ENCODE measurements at regions not wholly inside any gene's neighbourhood (a gene's known extent, or its start where the extent isn't known, plus 50 kb on each side); places are given as distances from the start of the nearest gene placed in this dataset.
A peak's percentile ranks its signal among the peaks of the same experiment; 100 is the strongest.

GRCh38 chr12:100741084-100741711 is 53.4 kb upstream of the ANO4 start:
- peak; percentile 63 for DNase-seq

GRCh38 chr12:100743060-100743459 is 51.5 kb upstream of the ANO4 start:
- no peak for DNase-seq

Data from tongue (tissue), 1 donor.